GM18519 (cell line): ENCODE measurements at regions not wholly inside any gene's neighbourhood (a gene's known extent, or its start where the extent isn't known, plus 50 kb on each side); places are given as distances from the start of the nearest gene placed in this dataset.

Experiments used
- ATAC-seq: cut with Tn5 transposase; IDR thresholded peaks from one replicate; pipeline ENCODE4 v1.9.1; 2021; ENCODE audit warnings: mild to moderate bottlenecking, moderate library complexity; ENCODE audit not compliant: unreplicated experiment, low FRiP score

GRCh38 chr4:180009316-180009715, 2233.9 kb upstream of the TENM3 start:
- no peak for ATAC-seq

DNA sequence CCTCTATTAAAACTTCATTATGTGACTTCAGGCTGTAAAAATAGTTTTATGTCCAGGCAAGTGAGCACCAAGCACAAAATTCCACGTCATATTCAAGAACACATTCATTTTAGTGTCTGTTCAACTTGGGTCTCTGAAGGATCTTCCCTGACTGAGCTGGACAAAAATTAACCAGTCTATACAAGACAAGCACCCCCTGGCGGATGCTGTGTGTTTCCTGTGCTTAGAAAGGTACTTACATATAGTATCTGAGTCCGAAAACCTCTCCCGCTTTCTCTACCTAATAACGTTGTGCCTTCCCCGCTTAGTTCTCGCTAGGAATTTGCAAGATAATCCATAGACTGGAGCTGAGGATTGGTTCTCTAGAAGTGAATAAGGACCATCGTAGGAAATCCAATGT, 2214.5 kb upstream of the TENM3 start:
- peak; percentile 95 for ATAC-seq

- no peak for ATAC-seq
Measured at GRCh38 chr4:180031330-180031729, 2211.9 kb upstream of the TENM3 start.

GRCh38 chr4:180041576-180041975, 2201.6 kb upstream of the TENM3 start:
- no peak for ATAC-seq

DNA sequence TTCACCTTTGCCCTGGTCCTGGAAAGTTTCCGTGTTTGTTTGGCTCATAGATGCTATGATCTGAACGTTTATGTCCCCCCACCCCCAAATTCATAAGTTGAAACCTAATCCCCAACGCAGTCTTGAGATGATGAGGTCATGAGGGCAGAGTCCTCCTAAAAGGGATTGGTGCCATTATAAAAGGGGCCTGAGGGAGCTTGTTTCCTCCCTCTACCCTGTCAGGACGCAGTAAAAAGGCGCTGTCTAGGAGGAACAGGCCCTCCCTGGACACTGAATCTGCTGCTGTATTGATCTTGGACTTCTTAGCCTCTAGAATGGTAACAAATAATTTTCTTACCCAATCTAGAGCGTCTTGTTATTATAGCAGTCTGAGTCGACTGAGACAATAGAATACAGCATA, 2190.6 kb upstream of the TENM3 start:
- no peak for ATAC-seq

DNA sequence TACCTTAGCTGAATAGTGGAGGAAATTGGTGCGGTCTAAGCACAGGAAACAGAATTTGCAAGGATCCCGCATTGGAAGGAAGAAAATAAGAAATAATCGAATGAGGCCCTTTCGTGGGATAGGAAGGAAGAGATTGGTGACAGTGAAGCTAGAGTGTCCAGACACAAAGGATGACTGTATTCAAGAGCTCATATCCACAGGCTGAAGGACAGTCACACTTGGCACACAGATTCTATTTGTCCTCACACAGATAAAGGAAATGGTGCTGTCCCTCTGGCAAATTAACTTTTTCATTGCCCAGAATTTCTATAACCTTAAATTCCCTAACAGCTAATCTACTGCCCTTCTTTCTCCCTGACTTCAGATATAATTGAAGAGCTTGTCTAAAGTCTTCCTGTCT, 2188.9 kb upstream of the TENM3 start:
- no peak for ATAC-seq

- peak; percentile 13 for ATAC-seq
Measured at GRCh38 chr4:180057299-180057721, 2185.9 kb upstream of the TENM3 start.

GRCh38 chr4:180057891-180058671, 2185.1 kb upstream of the TENM3 start:
- peak; percentile 26 for ATAC-seq

- ATAC-seq, result peak; percentile 16
Measured at GRCh38 chr4:180058691-180059215, 2184.4 kb upstream of the TENM3 start.

DNA sequence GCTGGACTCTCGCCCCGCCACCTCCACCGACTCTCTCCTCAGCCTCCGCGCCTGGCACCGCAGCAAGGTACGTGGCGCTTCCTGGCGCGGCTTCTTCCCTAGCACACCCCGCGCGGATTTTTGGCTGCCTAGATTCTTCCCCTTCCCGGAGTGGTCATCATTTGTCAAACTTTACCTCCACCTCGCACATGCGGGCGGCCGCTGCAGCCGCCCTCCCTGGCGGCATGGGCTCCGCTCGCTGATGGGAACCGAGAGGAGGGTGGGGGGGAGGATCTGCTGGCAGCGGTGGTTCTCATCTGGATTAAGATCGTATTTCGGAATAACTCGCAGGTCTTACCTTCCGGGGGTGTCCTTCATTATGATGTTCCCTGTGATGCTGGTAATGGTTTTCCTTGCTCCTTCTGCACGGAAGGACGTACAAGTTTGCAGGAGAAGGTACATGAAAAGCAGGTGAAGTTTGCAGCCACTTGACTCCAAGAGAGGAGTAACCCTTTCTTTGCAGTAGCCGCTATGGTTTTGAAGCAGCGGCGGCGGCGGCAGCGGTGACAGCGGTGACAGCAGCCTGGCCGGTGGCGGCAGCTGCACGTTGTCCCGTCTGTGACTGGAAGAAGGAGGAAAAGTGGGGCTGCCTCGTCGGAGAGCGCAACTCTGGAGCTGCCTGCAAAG, 2183.9 kb upstream of the TENM3 start:
- peak; percentile 21 for ATAC-seq

- no peak for ATAC-seq
Measured at GRCh38 chr4:180060159-180060889, 2182.9 kb upstream of the TENM3 start.

DNA sequence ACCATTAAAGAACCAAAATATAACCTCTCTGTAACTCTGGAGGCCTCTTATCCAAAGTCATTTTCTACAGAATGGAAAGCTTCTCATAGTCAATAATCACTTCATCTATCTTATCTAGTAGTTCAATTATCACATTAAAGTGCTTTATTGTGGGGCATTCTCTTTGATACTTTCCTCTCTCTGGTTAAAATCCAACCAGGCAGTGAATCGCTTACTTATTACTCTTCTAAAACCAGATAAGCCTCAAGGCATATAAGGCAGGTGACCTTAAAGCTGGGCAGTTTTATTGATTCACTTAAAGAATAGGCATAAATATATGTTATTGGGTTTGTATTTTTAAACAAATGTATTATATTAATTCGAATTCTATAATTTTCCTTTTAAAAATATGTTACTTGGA, 2162.1 kb upstream of the TENM3 start:
- no peak for ATAC-seq

- ATAC-seq, result no peak
Measured at GRCh38 chr4:180084561-180084960, 2158.6 kb upstream of the TENM3 start.

GRCh38 chr4:180086480-180087190, 2156.6 kb upstream of the TENM3 start:
- ATAC-seq, result no peak

DNA sequence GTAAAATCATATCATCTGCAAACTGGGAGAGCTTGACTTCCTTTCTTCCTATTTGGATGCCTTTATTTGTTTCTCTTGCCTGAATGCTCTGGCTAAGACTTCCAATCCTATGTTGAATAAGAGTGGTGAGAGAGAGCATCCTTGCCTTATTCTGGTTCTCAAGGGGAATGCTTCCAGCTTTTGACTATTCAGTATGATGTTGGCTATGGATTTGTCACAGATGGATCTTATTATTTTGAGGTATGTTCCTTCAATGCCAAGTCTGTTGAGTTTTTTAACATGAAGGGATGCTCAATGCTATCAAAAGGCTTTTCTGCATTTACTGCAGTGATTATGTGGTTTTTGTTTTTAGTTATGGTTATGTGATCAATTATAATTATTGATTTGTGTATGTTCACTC, 2144.6 kb upstream of the TENM3 start:
- ATAC-seq, result no peak

- no peak for ATAC-seq
Measured at GRCh38 chr4:180099957-180100356, 2143.2 kb upstream of the TENM3 start.

DNA sequence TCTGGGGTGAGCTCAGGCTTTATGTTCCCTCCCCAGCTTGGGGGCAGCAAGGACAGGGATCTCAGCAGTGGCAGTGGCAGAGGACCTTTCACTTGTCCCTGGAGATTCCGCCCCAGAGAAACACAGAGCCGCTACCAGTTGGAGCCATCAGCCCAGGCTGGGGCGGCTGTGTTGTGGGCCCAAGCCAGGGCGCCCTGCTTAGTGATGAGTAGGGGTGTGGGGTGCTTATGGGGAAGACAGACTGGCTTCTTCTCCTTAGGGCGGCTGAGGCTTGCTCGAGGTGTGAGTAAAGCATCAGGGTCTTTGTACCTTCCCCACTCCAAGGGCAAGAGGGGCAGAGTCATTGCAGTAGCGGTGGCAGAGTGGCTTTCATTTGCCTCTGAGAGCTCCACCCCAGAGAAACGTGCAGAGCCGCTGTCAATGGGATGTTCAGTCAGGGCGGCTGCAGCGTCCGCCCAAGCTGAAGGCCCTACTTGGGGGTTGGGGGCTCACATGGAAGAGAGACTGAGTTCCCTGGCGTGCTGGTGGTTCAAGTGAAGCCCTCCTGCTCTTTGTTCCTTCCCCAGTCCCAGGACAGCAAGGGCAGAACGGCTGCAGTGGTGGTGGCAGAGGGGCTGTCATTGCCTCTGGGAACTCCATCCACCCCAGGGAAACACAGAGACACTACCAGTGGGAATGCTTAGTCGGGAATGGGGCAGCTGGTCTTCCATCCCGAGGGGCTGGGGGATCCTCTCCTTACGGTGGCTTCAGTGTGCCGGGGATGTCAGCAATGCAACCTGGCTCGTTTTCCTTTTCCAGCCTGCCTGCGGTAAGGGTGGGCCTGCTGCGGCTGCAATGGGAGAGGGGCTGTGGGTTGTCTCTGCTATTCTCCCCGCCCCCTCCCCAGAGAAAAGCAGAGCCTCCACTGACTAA, 2142.5 kb upstream of the TENM3 start:
- no peak for ATAC-seq

DNA sequence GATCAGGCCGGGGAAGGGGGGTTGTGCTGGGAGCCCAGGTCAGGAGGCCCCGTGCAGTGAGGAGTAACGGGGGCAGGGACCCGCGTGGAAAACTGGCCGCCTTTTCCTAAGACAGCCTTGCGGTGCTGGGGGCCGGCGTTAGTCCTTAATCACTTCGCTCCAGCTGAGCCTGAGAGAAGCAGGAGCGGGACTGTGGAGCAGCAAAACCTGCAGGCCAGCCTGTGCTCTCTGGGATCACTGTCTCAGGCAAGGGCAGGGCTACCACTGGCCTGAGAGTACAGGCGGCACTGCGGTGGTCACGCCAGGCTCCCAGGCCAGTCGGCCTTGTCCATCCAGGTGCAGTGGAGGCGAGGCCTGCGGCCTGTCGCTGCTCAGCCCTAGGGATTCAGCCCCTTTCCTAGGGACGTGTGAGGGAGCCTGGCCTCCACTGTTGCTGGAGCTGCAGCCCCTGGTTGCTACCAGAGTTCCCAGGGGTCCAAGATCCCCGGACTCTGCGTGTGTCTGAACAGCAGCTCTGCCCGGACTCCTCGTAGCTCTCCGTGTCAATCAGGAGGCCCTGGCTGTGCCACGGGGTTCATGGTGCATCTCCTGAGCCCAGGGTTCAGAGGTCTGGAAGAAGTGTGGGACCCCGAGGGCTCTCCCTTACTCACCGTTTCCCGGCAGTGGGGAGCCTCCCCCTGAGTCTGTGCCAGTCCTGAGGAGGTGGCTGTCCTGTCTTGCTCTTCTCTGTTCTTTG, 2141.7 kb upstream of the TENM3 start:
- no peak for ATAC-seq

DNA sequence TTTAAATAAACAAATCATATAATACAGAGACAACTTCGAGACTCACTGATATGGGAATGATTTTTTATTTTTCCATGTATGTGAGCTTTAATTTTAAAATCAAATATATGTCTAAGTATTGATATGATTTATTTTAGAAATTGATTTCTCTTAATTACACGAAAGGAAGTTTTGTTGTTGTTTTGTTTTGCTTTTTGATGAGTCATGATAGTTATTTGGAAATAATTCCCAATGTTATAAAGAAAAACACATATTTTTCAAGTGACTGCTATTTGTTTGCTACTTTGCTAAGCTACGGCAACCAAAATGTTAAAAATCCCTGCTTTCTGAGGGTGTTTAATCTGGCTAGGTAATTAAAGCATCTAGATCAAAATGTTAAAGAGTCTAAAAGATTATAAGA, 2139.4 kb upstream of the TENM3 start:
- ATAC-seq, result no peak
